Activated CD4-positive, alpha-beta T cell treated with anti-CD3 and anti-CD28 coated beads, Interleukin-10, Interleukin-2, amounts not matched to agents 100 ng/mL and 50 ng/mL, durations not matched to agents 16 hours and 8 hours (primary cell): ENCODE measurements at regions not wholly inside any gene's neighbourhood (a gene's known extent, or its start where the extent isn't known, plus 50 kb on each side); places are given as distances from the start of the nearest gene placed in this dataset.

Experiments used
- DNase-seq: peaks from one replicate; pipeline ENCODE4 v3.0.0-alpha.2; 2020

GRCh38 chr2:48849770-48850169 lies 94.2 kb upstream of the LHCGR start:
- DNase-seq: no peak

GRCh38 chr2:48845684-48846083 lies 90.2 kb upstream of the LHCGR start:
- no peak for DNase-seq

DNA sequence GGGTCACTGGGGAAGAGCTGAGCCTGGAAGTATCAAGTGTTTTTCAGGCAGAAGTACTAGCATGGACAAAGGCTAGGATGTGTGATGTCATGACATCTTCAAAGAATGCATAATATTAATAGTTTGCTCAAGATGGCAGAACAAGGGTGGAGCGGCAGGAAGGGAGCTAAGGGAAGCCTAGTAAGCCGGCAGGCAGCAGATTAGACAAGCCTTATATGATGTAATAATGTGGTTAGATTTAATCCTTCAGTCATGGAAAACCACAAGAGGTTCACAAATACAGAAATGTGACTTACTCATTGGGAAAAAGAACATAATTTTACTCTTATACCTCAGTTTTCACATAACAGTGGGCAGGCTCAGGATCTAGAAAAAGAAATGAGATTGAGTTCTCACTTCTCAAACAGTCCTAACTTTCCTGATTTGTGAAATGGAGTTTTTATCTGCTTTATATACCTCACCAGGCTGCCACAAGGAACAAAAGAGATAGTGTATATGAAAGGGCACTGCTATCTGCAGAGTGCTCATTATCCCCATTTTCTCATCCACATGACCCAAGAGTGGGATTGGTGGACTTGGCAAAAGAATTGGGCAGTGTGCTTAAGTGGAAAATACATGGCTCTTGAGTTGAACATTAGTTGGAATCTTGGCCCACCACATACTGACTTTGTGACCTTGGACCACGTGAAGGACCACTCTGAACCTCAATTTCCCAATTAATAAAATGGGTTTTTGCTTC lies 89.1 kb upstream of the LHCGR start:
- DNase-seq: no peak

DNA sequence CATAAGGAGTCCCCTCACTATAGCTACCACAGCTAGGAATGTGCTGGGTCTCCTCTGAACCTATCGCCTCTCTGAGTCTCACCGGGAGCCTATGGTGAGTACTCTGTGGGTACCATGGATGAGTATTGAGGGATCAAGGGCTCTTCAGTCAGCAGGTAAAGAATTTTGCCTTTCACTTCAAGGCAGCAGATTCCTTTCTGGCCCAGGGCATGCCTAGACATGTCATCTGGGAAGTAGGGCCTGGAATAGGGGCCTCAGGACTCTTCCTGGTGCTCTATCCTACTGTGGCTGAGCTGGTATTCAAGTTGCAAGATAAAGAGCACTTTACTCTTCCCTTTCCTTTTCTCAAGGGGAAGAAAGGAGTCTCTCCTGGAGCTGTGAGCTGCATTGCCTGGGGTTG lies 85.6 kb upstream of the LHCGR start:
- no peak for DNase-seq

GRCh38 chr2:48838029-48838428 lies 82.5 kb upstream of the LHCGR start:
- DNase-seq: no peak

DNA sequence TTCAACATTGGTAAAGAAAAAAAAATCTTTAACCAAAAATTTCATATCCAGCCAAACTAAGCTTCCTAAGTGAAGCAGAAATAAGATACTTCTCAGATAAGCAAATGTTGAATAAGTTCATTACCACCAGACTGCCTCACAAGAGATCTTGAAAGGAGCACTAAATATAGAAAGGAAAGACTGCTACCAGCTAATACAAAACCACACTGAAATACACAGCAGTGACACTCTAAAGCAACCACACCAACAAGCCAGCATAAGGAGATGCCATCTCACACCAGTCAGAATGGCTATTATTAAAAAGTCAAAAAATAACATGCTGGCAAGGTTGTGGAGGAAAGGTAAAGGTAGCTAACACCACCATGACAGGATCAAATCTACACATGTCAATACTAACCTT lies 74.0 kb upstream of the LHCGR start:
- DNase-seq: no peak

- no peak for DNase-seq
These were observed 73.5 kb upstream of the LHCGR start for GRCh38 chr2:48829036-48829435.

DNA sequence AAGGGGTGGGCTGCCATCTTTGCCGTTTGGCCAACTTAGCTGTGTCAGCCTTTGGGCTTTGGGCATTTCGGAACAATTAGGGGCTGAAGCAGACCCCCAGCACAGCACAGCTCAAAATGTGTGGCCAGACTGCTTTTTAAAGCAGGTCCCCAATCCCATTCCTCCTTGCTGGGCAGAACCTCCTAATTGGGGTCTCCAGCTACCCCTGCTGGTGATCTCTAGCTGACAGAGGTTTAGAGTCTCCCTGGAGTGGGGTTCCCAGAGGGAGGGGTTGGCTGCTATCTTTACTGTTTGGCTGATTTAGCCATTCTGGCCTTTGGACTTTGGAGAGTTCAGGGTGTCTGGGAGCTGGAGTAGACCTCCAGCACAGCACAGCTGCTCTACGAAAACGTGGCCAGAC lies 71.5 kb upstream of the LHCGR start:
- no peak for DNase-seq

GRCh38 chr2:48824116-48824515 lies 68.6 kb upstream of the LHCGR start:
- DNase-seq: no peak

- no peak for DNase-seq
These were observed 63.7 kb upstream of the LHCGR start for GRCh38 chr2:48819206-48819735.

- DNase-seq: no peak
These were observed 61.8 kb upstream of the LHCGR start for GRCh38 chr2:48817355-48817754.

DNA sequence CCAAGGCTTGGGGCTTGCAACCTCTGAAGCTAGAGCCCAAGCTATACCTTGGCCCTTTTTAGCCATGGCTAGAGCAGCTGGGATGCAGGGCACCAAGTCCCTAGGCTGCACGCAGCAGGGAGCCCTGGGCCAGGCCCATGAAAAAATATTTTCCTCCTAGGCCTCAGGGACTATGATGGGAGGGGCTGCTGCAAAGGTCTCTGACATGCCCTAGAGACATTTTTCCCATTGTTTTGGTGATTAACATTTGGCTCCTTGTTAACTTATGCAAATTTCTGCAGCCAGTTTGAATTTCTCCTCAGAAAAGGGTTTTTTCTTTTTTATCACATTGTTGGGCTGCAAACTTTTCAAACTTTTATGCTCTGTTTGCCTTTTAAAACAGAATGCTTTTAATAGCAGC lies 56.9 kb upstream of the LHCGR start:
- no peak for DNase-seq

- DNase-seq: no peak
These were observed 52.8 kb upstream of the LHCGR start for GRCh38 chr2:48808311-48808710.
